Body of pancreas (tissue), 4 donors: ENCODE measurements at regions not wholly inside any gene's neighbourhood (a gene's known extent, or its start where the extent isn't known, plus 50 kb on each side); places are given as distances from the start of the nearest gene placed in this dataset.

Source experiments
- ATAC-seq: fragments of 150-250 bp; one replicate; pipeline ENCODE4 v1.9.1; 2016
- DNase-seq, 4 donors: peaks; one replicate each; pipeline ENCODE4 v3.0.0-alpha.2; 2019
- H3K27ac ChIP-seq, 4 donors: fragments of 200-600 bp; sonication (generic); 1 replicate in 3 of 4; 2 replicates in 1 of 4; pipeline versions ENCODE4 v1.5.1 to v1.6.1; 2016 to 2019; ENCODE audit warnings: mild to moderate bottlenecking in 1 of 4, mixed read lengths in 1 of 4, moderate library complexity in 1 of 4
- H3K27me3 ChIP-seq, 2 donors: fragments of 200-600 bp; sonication (generic); one replicate each; pipeline ENCODE4 v1.6.0; 2016; ENCODE audit warnings: mild to moderate bottlenecking in 1 of 2
- H3K36me3 ChIP-seq, 2 donors: fragments of 200-600 bp; sonication (generic); replicated peaks in 1 of 2; 2 replicates each; pipeline ENCODE4 v1.5.1; 2016; ENCODE audit warnings: low read depth in 2 of 2; ENCODE audit not compliant: insufficient read depth in 1 of 2
- H3K4me1 ChIP-seq: fragments of 200-600 bp; sonication (generic); one replicate; pipeline ENCODE4 v1.6.0; 2016
- H3K4me3 ChIP-seq, 2 donors: fragments of 200-600 bp; sonication (generic); 1 replicate in 1 of 2; 2 replicates in 1 of 2; pipeline ENCODE4 v1.5.1; 2016 to 2019
- H3K9me3 ChIP-seq, 3 donors: fragments of 200-600 bp; sonication (generic); 1 replicate in 2 of 3; 2 replicates in 1 of 3; pipeline ENCODE4 v1.5.1; 2016
- CTCF ChIP-seq, 7 experiments: fragments of 450-650 bp in 4 of 7; fragments of 200-600 bp in 3 of 7; sonication (generic) in 3 of 7; IDR thresholded peaks; one replicate each; pipeline ENCODE4 v1.5.1; 2016 to 2019; ENCODE audit warnings: antibody characterized with exemption in 7 of 7
- POLR2A ChIP-seq, 3 donors: fragments of 450-650 bp; IDR thresholded peaks; one replicate each; pipeline ENCODE4 v1.6.1; 2016; ENCODE audit warnings: antibody characterized with exemption in 3 of 3, mild to moderate bottlenecking in 2 of 3
- WGBS, 2 donors: methylation state at CpG; one replicate each; pipeline ENCODE4 v1.1.5; 2017; 5-methylcytosine and 5-hydroxymethylcytosine counted together
- intact Hi-C: fragments of 100-400 bp; cut with DNase I; formaldehyde crosslinking; loops from one replicate; pipeline ENCODE4 v1.15.1; 2023

- Histone ChIP-seq H3K4me1 (no peaks in the 10 kb centered on the region), H3K27me3 (no peaks in the 10 kb centered on the region), H3K27ac (no peak overlapping the region), H3K4me3 (no peak overlapping the region), H3K9me3 (peaks cover 0 to under 1% (median 0%) of the 10 kb centered on the region in 3 donors), H3K36me3 (no peaks in the 10 kb centered on the region)
- no peak for TF ChIP-seq POLR2A (IDR thresholded peaks at IDR 0.05)
- DNase-seq (no peak), ATAC-seq (no peak)
- intact Hi-C loops = no loop called here
Measured at GRCh38 chr5:5969942-5970483, 408.3 kb downstream of the MED10 start.

- no peak overlapping the region for H3K27ac ChIP-seq
- WGBS, 2 donors = 65 to 66% methylated on average over 4 of the region's 4 CpGs
- no peak for ATAC-seq
Measured at GRCh38 chr5:5968981-5969380, 409.4 kb downstream of the MED10 start.

GRCh38 chr5:5967944-5968343 lies 410.4 kb downstream of the MED10 start:
- intact Hi-C loops = no loop called here
- no peak for ATAC-seq
- Histone ChIP-seq H3K27me3 (no peaks in the 10 kb centered on the region), H3K36me3 (no peaks in the 10 kb centered on the region), H3K4me3 (no peak overlapping the region), H3K4me1 (no peaks in the 10 kb centered on the region), H3K9me3 (peaks cover 0 to 7% (median 0%) of the 10 kb centered on the region in 3 donors), H3K27ac (no peak overlapping the region)
- no peak for DNase-seq
- no peak for TF ChIP-seq POLR2A (IDR thresholded peaks at IDR 0.05)
- TF ChIP-seq CTCF (IDR thresholded peaks at IDR 0.05) = no peak
- 44 to 49% methylated on average over 3 of the region's 3 CpGs for WGBS, 2 donors

More at GRCh38 chr5:5968981-5969380, 409.4 kb downstream of the MED10 start:
- no peak for TF ChIP-seq POLR2A (IDR thresholded peaks at IDR 0.05)
- no peak for TF ChIP-seq CTCF (IDR thresholded peaks at IDR 0.05)
- Histone ChIP-seq H3K4me1 (no peaks in the 10 kb centered on the region), H3K4me3 (no peak overlapping the region), H3K36me3 (no peaks in the 10 kb centered on the region), H3K9me3 (peaks cover 0 to 7% (median 0%) of the 10 kb centered on the region in 3 donors), H3K27me3 (no peaks in the 10 kb centered on the region)
- DNase-seq = no peak
- intact Hi-C loops = no loop called here

GRCh38 chr5:5967373-5967772 lies 411.0 kb downstream of the MED10 start:
- H3K4me1 ChIP-seq = no peaks in the 10 kb centered on the region
- DNase-seq (no peak), ATAC-seq (no peak)
- no peak for TF ChIP-seq POLR2A (IDR thresholded peaks at IDR 0.05)
- TF ChIP-seq CTCF (IDR thresholded peaks at IDR 0.05) = no peak
- H3K27ac ChIP-seq = no peak overlapping the region
- H3K36me3 ChIP-seq = no peaks in the 10 kb centered on the region
- intact Hi-C loops = no loop called here
- H3K9me3 ChIP-seq = peaks cover 0 to 7% (median 0%) of the 10 kb centered on the region in 3 donors
- no peak overlapping the region for H3K4me3 ChIP-seq
- H3K27me3 ChIP-seq = no peaks in the 10 kb centered on the region
- WGBS, 2 donors = 65 to 72% methylated on average over 6 of the region's 6 CpGs

- Histone ChIP-seq H3K4me3 (no peak overlapping the region), H3K27me3 (no peaks in the 10 kb centered on the region), H3K9me3 (peaks cover 0 to 7% (median 0%) of the 10 kb centered on the region in 3 donors), H3K27ac (no peak overlapping the region), H3K4me1 (no peaks in the 10 kb centered on the region), H3K36me3 (no peaks in the 10 kb centered on the region)
- DNase-seq (no peak), ATAC-seq (no peak)
- intact Hi-C loops = no loop called here
- TF ChIP-seq POLR2A (IDR thresholded peaks at IDR 0.05) (no peak), CTCF (IDR thresholded peaks at IDR 0.05) (no peak)
- 42 to 52% methylated on average over 4 to 5 of the region's 5 CpGs for WGBS, 2 donors
Measured at GRCh38 chr5:5965132-5965531, 413.2 kb downstream of the MED10 start.
